ENCODE measurements at regions not wholly inside any gene's neighbourhood (a gene's known extent, or its start where the extent isn't known, plus 50 kb on each side); places are given as distances from the start of the nearest gene placed in this dataset.

DNA sequence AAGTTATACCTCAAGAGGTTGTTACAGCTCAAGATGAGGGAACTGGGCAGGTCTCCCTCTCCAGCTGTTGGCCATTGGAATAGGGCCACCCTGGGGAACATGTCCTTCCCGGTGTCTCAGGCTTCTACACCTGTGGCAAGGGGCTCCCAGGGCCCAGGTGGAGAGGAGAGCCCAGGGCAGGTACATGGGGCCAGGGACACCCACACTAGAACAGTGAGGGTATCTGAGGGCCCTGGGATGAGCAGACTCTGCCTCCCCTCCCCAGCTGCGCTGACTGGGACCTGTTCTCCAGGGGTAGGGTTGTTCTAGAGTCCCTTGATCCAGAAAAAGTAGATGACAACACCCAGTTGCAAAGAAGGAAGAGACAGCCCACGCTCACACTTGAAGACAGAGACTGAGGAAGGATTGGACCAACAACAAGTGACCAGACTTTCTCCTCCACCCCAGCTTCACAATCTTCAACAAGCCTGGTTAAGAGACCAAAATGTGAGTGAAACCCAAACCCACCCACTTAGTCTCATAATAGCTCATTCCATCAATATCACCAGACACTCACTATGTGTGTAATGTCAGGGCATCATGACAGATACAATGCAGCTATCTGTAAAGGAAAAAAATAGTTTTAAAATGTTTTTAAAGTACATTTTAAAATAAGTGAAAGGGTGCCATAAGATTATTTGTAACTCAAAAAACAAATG lies 439.3 kb downstream of the NPHP4 start:
- TF ChIP-seq, protein P1, sequence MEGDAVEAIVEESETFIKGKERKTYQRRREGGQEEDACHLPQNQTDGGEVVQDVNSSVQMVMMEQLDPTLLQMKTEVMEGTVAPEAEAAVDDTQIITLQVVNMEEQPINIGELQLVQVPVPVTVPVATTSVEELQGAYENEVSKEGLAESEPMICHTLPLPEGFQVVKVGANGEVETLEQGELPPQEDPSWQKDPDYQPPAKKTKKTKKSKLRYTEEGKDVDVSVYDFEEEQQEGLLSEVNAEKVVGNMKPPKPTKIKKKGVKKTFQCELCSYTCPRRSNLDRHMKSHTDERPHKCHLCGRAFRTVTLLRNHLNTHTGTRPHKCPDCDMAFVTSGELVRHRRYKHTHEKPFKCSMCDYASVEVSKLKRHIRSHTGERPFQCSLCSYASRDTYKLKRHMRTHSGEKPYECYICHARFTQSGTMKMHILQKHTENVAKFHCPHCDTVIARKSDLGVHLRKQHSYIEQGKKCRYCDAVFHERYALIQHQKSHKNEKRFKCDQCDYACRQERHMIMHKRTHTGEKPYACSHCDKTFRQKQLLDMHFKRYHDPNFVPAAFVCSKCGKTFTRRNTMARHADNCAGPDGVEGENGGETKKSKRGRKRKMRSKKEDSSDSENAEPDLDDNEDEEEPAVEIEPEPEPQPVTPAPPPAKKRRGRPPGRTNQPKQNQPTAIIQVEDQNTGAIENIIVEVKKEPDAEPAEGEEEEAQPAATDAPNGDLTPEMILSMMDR (IDR thresholded peaks at IDR 0.05): no peak
- no peak for TF ChIP-seq POLR2A (IDR thresholded peaks at IDR 0.05)

DNA sequence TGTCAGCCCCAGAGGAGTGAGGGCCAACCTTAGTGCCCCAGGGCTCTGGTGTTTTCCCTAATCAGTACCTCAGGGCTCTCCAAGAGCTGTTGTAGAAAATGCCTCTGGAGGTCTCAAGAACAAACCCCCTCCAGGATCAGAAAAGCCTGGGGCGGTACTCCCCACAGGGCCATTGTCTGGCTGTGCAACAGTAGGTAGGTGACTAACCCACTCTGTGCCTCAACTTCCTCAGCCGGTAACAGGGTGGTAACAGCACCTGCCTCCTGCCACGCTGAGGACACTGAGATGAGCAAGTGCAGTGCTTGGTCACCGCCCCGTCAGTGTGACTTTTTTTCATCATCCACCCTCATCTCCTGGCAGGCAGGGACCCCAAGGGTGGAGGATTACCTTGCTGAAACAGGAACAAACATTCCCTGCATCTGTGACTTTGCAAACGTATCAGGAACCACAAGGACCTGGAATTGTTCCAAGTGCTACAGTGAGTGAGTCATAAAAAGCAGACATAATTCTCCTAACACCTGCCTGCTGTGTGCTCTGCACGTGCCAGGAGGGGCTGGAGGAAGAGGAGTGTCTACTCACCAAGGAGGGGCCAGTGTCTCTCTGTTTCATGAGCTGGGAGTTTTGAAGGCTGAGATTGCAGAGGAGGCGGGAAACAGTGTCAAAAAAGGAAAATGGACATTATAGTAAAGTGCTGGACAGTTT lies 440.8 kb downstream of the NPHP4 start:
- intact Hi-C loops (cut with DNase I; ENCODE audit: low total_unique reads): no loop called here
- no peak overlapping the region for H3K4me3 ChIP-seq
- DNase-seq: no peak

More for the DNA sequence above, 439.3 kb downstream of the NPHP4 start:
- Histone ChIP-seq H3K9me3 (no peaks in the 10 kb centered on the region), H3K27ac (no peak overlapping the region), H3K4me3 (no peak overlapping the region), H3K4me1 (no peaks in the 10 kb centered on the region), H3K27me3 (no peaks in the 10 kb centered on the region), H3K36me3 (ENCODE audit: low read depth, missing control alignments) (no peaks in the 10 kb centered on the region)
- intact Hi-C loops (cut with DNase I; ENCODE audit: low total_unique reads): no loop called here
- WGBS, 2 donors: 49 to 59% methylated on average over 3 of the region's 3 CpGs
- DNase-seq: no peak

DNA sequence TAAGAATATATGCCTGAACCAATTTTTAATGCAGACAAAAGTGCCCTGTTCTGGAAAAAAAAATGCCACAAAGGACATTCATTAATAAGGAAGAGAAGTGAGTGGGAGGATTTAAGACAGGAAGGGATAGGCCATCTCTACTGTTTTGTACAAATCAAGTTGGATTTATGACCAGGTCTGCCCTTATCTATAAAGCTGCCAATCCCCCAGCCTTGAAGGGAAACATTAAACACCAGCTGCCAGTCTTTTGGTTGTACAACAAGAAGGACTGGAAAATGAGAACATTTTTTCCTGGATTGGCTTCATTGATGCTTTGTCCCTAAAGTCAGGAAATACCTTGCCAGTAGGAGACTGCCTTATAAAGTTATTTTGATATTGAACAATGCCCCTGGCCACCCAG lies 444.0 kb downstream of the NPHP4 start:
- intact Hi-C loops (cut with DNase I; ENCODE audit: low total_unique reads): no loop called here
- no peak overlapping the region for H3K4me3 ChIP-seq
- no peak for TF ChIP-seq POLR2A (IDR thresholded peaks at IDR 0.05)
- TF ChIP-seq, protein P1 (IDR thresholded peaks at IDR 0.05): no peak
- H3K9me3 ChIP-seq: no peaks in the 10 kb centered on the region
- H3K27me3 ChIP-seq: no peaks in the 10 kb centered on the region
- no peaks in the 10 kb centered on the region for H3K36me3 ChIP-seq (ENCODE audit: low read depth, missing control alignments)
- no peak for DNase-seq
- H3K27ac ChIP-seq: no peak overlapping the region
- no peaks in the 10 kb centered on the region for H3K4me1 ChIP-seq

More for the DNA sequence above, 440.8 kb downstream of the NPHP4 start:
- H3K9me3 ChIP-seq: no peaks in the 10 kb centered on the region
- no peaks in the 10 kb centered on the region for H3K36me3 ChIP-seq (ENCODE audit: low read depth, missing control alignments)
- 67 to 76% methylated on average over 8 of the region's 8 CpGs for WGBS, 2 donors
- H3K27me3 ChIP-seq: no peaks in the 10 kb centered on the region
- no peak for TF ChIP-seq POLR2A (IDR thresholded peaks at IDR 0.05)
- TF ChIP-seq, protein P1 (IDR thresholded peaks at IDR 0.05): no peak
- no peaks in the 10 kb centered on the region for H3K4me1 ChIP-seq
- H3K27ac ChIP-seq: no peak overlapping the region

DNA sequence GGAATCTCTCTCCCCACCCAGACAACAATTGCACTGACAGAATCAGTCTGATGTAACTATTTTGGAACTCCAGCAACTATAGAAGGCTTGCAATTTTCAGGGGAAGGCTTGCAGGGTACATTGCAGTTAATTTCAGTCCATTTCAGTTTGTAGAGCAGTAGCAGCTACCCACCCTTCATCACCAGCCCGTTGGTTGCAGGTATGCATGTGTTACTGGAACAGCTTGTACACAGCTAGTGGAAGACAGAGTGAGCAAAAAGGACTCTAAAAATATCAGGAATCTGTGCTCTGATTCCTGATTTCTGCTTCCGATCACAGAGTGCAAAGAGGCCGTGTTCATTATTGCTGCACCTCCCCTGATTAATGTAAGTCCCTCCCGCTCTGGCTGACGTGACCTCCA lies 449.0 kb downstream of the NPHP4 start:
- Histone ChIP-seq H3K36me3 (ENCODE audit: low read depth, missing control alignments) (no peaks in the 10 kb centered on the region), H3K9me3 (no peaks in the 10 kb centered on the region), H3K4me3 (no peak overlapping the region), H3K4me1 (no peaks in the 10 kb centered on the region), H3K27ac (no peak overlapping the region), H3K27me3 (no peaks in the 10 kb centered on the region)
- intact Hi-C loops (cut with DNase I; ENCODE audit: low total_unique reads): no loop called here
- no peak for DNase-seq
- WGBS, 2 donors: 67 to 68% methylated on average over 5 of the region's 5 CpGs
- TF ChIP-seq POLR2A (IDR thresholded peaks at IDR 0.05): no peak
- TF ChIP-seq, protein P1 (IDR thresholded peaks at IDR 0.05): no peak
